IMR-90 (cell line): ENCODE measurements at regions not wholly inside any gene's neighbourhood (a gene's known extent, or its start where the extent isn't known, plus 50 kb on each side); places are given as distances from the start of the nearest gene placed in this dataset.

ENCODE experiments used
- CTCF ChIP-seq: conservative IDR thresholded peaks from 2 replicates; pipeline ENCODE4 v1.5.1; 2012; ENCODE audit warnings: mild to moderate bottlenecking, low read depth, low read length, improper control_type of control experiment
- ELK1 ChIP-seq: fragments of 150-350 bp; IDR thresholded peaks from 2 replicates; pipeline ENCODE4 v1.6.1; 2016; ENCODE audit warnings: low read depth, mild to moderate bottlenecking, low read length, moderate library complexity, borderline replicate concordance
- FOS ChIP-seq: fragments of 150-350 bp; IDR thresholded peaks from 2 replicates; pipeline ENCODE4 v1.6.1; 2016; ENCODE audit warnings: low read depth, low read length
- MAFK ChIP-seq: IDR thresholded peaks from 2 replicates; pipeline ENCODE4 v1.6.1; 2012; ENCODE audit warnings: low read depth, low read length, improper control_type of control experiment
- NFE2L2 ChIP-seq: fragments of 150-350 bp; IDR thresholded peaks from 2 replicates; pipeline ENCODE4 v1.6.1; 2016; ENCODE audit warnings: low read depth, mild to moderate bottlenecking, low read length
- POLR2A ChIP-seq: IDR thresholded peaks from 2 replicates; pipeline ENCODE4 v1.6.1; 2012; ENCODE audit warnings: mild to moderate bottlenecking, low read depth, low read length
- RFX5 ChIP-seq: IDR thresholded peaks from 2 replicates; pipeline ENCODE4 v1.8.0; 2012; ENCODE audit warnings: low read depth, mild to moderate bottlenecking, low read length, moderate library complexity
- SMC3 ChIP-seq: fragments of 150-350 bp; IDR thresholded peaks from 2 replicates; pipeline ENCODE4 v1.6.1; 2016; ENCODE audit warnings: low read depth, mild to moderate bottlenecking, antibody characterized with exemption, low read length, moderate library complexity
- USF2 ChIP-seq: fragments of 150-350 bp; IDR thresholded peaks from 2 replicates; pipeline ENCODE4 v1.6.1; 2017; ENCODE audit warnings: mild to moderate bottlenecking, antibody characterized with exemption, low read length, low read depth

GRCh38 chr2:228417956-228418355 is 236.5 kb upstream of the SPHKAP start:
- TF ChIP-seq CTCF (no peak), SMC3 (no peak), USF2 (no peak), POLR2A (no peak), RFX5 (no peak), NFE2L2 (no peak), MAFK (no peak), FOS (no peak), ELK1 (no peak)
